ENCODE measurements at regions not wholly inside any gene's neighbourhood (a gene's known extent, or its start where the extent isn't known, plus 50 kb on each side); places are given as distances from the start of the nearest gene placed in this dataset.

DNA sequence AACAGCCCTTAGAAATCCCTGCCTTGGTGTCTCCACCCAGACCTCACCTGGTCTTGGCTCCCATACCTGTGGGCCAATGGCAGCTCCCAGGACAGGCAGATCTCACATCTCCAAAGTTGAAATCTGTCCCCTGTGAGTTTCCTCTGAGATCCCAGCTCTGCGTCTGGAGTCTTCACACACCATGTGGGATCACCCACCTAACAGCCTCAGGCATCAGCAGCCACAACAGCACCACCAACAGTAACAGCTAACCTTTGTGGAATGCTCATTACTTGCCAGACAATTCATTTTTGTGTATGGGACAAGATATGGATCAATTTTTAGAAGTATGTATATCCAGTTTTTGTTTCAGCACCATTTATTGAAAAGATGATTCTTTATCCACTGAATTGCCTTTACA is 523.2 kb downstream of the MATN1 start:
- H3K4me3 Mint-ChIP-seq = no peak overlapping the region
- H3K27ac Mint-ChIP-seq = no peak overlapping the region
- TF ChIP-seq, protein P1, sequence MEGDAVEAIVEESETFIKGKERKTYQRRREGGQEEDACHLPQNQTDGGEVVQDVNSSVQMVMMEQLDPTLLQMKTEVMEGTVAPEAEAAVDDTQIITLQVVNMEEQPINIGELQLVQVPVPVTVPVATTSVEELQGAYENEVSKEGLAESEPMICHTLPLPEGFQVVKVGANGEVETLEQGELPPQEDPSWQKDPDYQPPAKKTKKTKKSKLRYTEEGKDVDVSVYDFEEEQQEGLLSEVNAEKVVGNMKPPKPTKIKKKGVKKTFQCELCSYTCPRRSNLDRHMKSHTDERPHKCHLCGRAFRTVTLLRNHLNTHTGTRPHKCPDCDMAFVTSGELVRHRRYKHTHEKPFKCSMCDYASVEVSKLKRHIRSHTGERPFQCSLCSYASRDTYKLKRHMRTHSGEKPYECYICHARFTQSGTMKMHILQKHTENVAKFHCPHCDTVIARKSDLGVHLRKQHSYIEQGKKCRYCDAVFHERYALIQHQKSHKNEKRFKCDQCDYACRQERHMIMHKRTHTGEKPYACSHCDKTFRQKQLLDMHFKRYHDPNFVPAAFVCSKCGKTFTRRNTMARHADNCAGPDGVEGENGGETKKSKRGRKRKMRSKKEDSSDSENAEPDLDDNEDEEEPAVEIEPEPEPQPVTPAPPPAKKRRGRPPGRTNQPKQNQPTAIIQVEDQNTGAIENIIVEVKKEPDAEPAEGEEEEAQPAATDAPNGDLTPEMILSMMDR (IDR thresholded peaks at IDR 0.05) = no peak
- TF ChIP-seq EZH2 (IDR thresholded peaks at IDR 0.05) (no peak), EZH2phosphoT487 (IDR thresholded peaks at IDR 0.05) (no peak)
- no peak overlapping the region for H3K27ac ChIP-seq
- no peaks in the 10 kb centered on the region for H3K79me2 ChIP-seq (ENCODE audit: low read depth)
- H3K4me2 ChIP-seq = no peak overlapping the region
- H3K9me3 ChIP-seq (ENCODE audit: low read depth) = no peaks in the 10 kb centered on the region
- no peaks in the 10 kb centered on the region for H3K4me1 Mint-ChIP-seq
- peaks cover 8% of the 10 kb centered on the region for H3K9me3 Mint-ChIP-seq
- H3K36me3 ChIP-seq = no peaks in the 10 kb centered on the region
- no peak overlapping the region for H3K9ac ChIP-seq
- H3K4me3 ChIP-seq = no peak overlapping the region
- H3K36me3 Mint-ChIP-seq = no peaks in the 10 kb centered on the region
- H3K27me3 Mint-ChIP-seq (ENCODE audit: insufficient read depth, low read depth) = peaks cover 3% of the 10 kb centered on the region
- H3K27me3 ChIP-seq = no peaks in the 10 kb centered on the region
- H2AFZ ChIP-seq (replicated peaks) = no peak overlapping the region
- no peaks in the 10 kb centered on the region for H3F3A ChIP-seq (ENCODE audit: low read depth)
- H4K20me1 ChIP-seq (ENCODE audit: low read depth) = no peaks in the 10 kb centered on the region
- H3K4me1 ChIP-seq = peaks cover 4% of the 10 kb centered on the region
- DNase-seq (ENCODE audit: low spot score) = no peak

DNA sequence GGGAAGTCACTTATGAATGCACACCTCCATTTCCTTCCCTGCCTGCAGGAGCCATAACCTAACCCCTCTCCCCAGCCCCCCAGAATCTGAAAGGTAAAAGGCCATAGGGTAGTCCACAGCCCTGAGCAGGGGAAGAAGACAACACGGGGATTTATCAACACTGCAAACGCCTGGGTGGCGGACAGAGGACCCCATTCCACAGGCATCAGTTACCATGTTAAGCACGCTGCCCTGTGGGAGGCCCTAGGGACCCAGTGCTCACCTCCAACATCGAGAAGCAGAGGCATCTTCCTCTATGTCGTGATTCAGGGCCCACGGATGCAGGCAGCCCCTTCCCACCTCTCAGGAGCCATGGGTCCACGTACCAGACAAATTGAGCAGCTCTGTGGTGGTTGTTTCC is 523.8 kb downstream of the MATN1 start:
- no peaks in the 10 kb centered on the region for H3K36me3 ChIP-seq
- TF ChIP-seq, protein P1 (IDR thresholded peaks at IDR 0.05) = no peak
- TF ChIP-seq EZH2phosphoT487 (IDR thresholded peaks at IDR 0.05) (no peak), EZH2 (IDR thresholded peaks at IDR 0.05) (no peak)
- no peak overlapping the region for H3K4me3 Mint-ChIP-seq
- DNase-seq (ENCODE audit: low spot score) = no peak
- no peaks in the 10 kb centered on the region for H3F3A ChIP-seq (ENCODE audit: low read depth)
- H3K9me3 ChIP-seq (ENCODE audit: low read depth) = no peaks in the 10 kb centered on the region
- no peak overlapping the region for H3K9ac ChIP-seq
- no peak overlapping the region for H2AFZ ChIP-seq (replicated peaks)
- H3K79me2 ChIP-seq (ENCODE audit: low read depth) = no peaks in the 10 kb centered on the region
- no peak overlapping the region for H3K27ac Mint-ChIP-seq
- H3K4me1 Mint-ChIP-seq = no peaks in the 10 kb centered on the region
- H3K4me2 ChIP-seq = no peak overlapping the region
- peaks cover 1% of the 10 kb centered on the region for H3K4me1 ChIP-seq
- H3K4me3 ChIP-seq = no peak overlapping the region
- peaks cover 6% of the 10 kb centered on the region for H3K27me3 Mint-ChIP-seq (ENCODE audit: insufficient read depth, low read depth)
- H3K36me3 Mint-ChIP-seq = no peaks in the 10 kb centered on the region
- peaks cover 8% of the 10 kb centered on the region for H3K9me3 Mint-ChIP-seq
- H3K27me3 ChIP-seq = no peaks in the 10 kb centered on the region
- H3K27ac ChIP-seq = no peak overlapping the region
- H4K20me1 ChIP-seq (ENCODE audit: low read depth) = no peaks in the 10 kb centered on the region

DNA sequence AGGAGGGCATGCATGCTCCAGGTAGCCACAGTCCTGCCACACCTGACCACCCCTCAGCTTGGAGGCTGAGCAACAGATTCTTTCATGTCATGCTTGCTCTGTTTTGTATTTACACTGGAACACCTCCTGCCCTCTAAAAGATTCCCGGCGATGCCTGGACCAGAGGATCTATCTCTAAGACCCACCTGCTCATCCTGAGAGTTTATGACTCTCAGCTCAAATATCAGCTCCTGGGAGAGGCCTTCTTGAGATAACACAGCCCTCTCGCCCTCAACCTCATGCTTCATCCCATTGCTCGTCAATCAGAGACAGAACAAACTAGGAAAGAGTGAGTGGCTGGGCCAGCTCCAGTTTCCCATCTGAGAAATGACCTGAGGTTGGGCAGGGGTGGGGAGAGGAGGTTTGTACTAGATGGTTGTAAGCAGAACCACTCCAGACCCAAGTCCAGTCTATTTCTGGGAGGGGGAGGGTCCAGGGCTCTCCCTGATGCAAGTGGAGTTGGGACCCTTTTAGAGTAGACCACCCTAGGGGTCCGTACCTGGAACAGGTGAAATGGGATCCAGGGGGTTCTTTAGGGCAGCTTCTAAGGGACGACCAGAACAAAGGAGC is 524.5 kb downstream of the MATN1 start:
- H3K9ac ChIP-seq = no peak overlapping the region
- H3K27ac ChIP-seq = no peak overlapping the region
- Mint-ChIP-seq H3K4me3 (no peak overlapping the region), H3K4me1 (no peaks in the 10 kb centered on the region), H3K9me3 (peaks cover 8% of the 10 kb centered on the region), H3K27ac (no peak overlapping the region), H3K27me3 (ENCODE audit: insufficient read depth, low read depth) (peaks cover 6% of the 10 kb centered on the region), H3K36me3 (no peaks in the 10 kb centered on the region)
- H3K79me2 ChIP-seq (ENCODE audit: low read depth) = no peaks in the 10 kb centered on the region
- no peaks in the 10 kb centered on the region for H3K27me3 ChIP-seq
- TF ChIP-seq, protein P1 (IDR thresholded peaks at IDR 0.05) = no peak
- TF ChIP-seq EZH2phosphoT487 (IDR thresholded peaks at IDR 0.05) = no peak
- TF ChIP-seq EZH2 (IDR thresholded peaks at IDR 0.05) = no peak
- no peaks in the 10 kb centered on the region for H3F3A ChIP-seq (ENCODE audit: low read depth)
- H2AFZ ChIP-seq (replicated peaks) = no peak overlapping the region
- H4K20me1 ChIP-seq (ENCODE audit: low read depth) = no peaks in the 10 kb centered on the region
- no peaks in the 10 kb centered on the region for H3K4me1 ChIP-seq
- H3K36me3 ChIP-seq = no peaks in the 10 kb centered on the region
- DNase-seq (ENCODE audit: low spot score) = no peak
- H3K4me3 ChIP-seq = no peak overlapping the region
- H3K4me2 ChIP-seq = no peak overlapping the region
- H3K9me3 ChIP-seq (ENCODE audit: low read depth) = no peaks in the 10 kb centered on the region

Data from neural progenitor cell (in vitro differentiated cells).